ENCODE measurements at regions not wholly inside any gene's neighbourhood (a gene's known extent, or its start where the extent isn't known, plus 50 kb on each side); places are given as distances from the start of the nearest gene placed in this dataset.

DNA sequence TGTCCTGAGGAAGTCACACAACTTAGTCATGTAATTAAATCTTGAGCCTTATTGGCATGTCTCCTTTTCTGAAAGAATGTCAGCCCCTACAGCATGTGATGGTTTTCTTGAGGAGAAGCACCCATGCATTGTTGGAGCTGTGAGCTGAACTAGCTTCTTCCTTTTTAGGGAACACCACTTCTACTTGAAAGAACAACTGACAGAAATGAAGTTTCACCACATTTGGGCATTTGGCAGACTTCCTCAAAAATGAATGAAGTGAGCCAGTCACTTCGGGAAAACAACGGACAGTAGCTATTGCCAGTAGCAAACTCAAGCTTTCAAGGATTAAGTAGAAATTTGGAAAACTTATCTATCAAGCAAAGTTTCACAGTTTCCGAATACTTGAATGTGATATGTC, 1351.3 kb downstream of the EFNB2 start:
- TF ChIP-seq, protein P1, sequence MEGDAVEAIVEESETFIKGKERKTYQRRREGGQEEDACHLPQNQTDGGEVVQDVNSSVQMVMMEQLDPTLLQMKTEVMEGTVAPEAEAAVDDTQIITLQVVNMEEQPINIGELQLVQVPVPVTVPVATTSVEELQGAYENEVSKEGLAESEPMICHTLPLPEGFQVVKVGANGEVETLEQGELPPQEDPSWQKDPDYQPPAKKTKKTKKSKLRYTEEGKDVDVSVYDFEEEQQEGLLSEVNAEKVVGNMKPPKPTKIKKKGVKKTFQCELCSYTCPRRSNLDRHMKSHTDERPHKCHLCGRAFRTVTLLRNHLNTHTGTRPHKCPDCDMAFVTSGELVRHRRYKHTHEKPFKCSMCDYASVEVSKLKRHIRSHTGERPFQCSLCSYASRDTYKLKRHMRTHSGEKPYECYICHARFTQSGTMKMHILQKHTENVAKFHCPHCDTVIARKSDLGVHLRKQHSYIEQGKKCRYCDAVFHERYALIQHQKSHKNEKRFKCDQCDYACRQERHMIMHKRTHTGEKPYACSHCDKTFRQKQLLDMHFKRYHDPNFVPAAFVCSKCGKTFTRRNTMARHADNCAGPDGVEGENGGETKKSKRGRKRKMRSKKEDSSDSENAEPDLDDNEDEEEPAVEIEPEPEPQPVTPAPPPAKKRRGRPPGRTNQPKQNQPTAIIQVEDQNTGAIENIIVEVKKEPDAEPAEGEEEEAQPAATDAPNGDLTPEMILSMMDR (IDR thresholded peaks at IDR 0.05), result no peak
- TF ChIP-seq POLR2A (IDR thresholded peaks at IDR 0.05), result no peak
- no peak for TF ChIP-seq POLR2AphosphoS5 (IDR thresholded peaks at IDR 0.05; ENCODE audit: insufficient read depth in 1 of 2, low read depth in 1 of 2)

Data from vagina (tissue), 2 donors.